Karpas-422 (cell line): ENCODE measurements at regions not wholly inside any gene's neighbourhood (a gene's known extent, or its start where the extent isn't known, plus 50 kb on each side); places are given as distances from the start of the nearest gene placed in this dataset.

Experiments used
- DNase-seq: peaks from one replicate; pipeline ENCODE4 v3.0.0-alpha.2; 2015
- H2AFZ ChIP-seq: fragments of 200-600 bp; sonication (generic); 2 replicates; pipeline ENCODE4 v1.6.1; 2014; ENCODE audit warnings: antibody characterized with exemption, low read length, mixed read lengths
- H3K27ac ChIP-seq: fragments of 200-600 bp; sonication (generic); 2 replicates; pipeline ENCODE4 v1.5.1; 2014; ENCODE audit warnings: mild to moderate bottlenecking, low read length, moderate library complexity
- H3K27me3 ChIP-seq: fragments of 200-600 bp; sonication (generic); 2 replicates; pipeline ENCODE4 v1.6.1; 2014; ENCODE audit warnings: low read length, mixed read lengths
- H3K36me3 ChIP-seq: fragments of 200-600 bp; sonication (generic); 2 replicates; pipeline ENCODE4 v1.6.1; 2014; ENCODE audit warnings: low read length, mixed read lengths; ENCODE audit not compliant: insufficient read depth
- H3K4me1 ChIP-seq: fragments of 200-600 bp; sonication (generic); 2 replicates; pipeline ENCODE4 v1.6.1; 2014; ENCODE audit warnings: mild to moderate bottlenecking, low read length, mixed read lengths
- H3K4me2 ChIP-seq: fragments of 200-600 bp; sonication (generic); 2 replicates; pipeline ENCODE4 v1.6.1; 2014; ENCODE audit warnings: low read length, low read depth, mild to moderate bottlenecking; ENCODE audit not compliant: poor library complexity, severe bottlenecking
- H3K4me3 ChIP-seq: fragments of 200-600 bp; sonication (generic); 2 replicates; pipeline ENCODE4 v1.5.1; 2014; ENCODE audit warnings: mild to moderate bottlenecking, antibody characterized with exemption, low read length, mixed read lengths
- H3K79me2 ChIP-seq: fragments of 200-600 bp; sonication (generic); 2 replicates; pipeline ENCODE4 v1.6.1; 2014; ENCODE audit warnings: mild to moderate bottlenecking, low read length, mixed read lengths
- H3K9ac ChIP-seq: fragments of 200-600 bp; sonication (generic); 2 replicates; pipeline ENCODE4 v1.6.0; 2014; ENCODE audit warnings: low read length
- H3K9me2 ChIP-seq: fragments of 200-600 bp; sonication (generic), shearing (Covaris generic); replicated peaks from 2 replicates; pipeline ENCODE4 v1.6.0; 2014; ENCODE audit warnings: mild to moderate bottlenecking, low read length, moderate library complexity; ENCODE audit not compliant: insufficient read depth
- H3K9me3 ChIP-seq: fragments of 300-700, 200-600 bp; sonication (generic); 2 replicates; pipeline ENCODE4 v1.6.1; 2014; ENCODE audit warnings: low read length, mixed read lengths
- H4K20me1 ChIP-seq: fragments of 200-600 bp; sonication (generic); 2 replicates; pipeline ENCODE4 v1.6.1; 2014; ENCODE audit warnings: mild to moderate bottlenecking, antibody characterized with exemption, low read length, low read depth; ENCODE audit not compliant: insufficient read depth

- Histone ChIP-seq H3K4me1 (no peaks in the 10 kb centered on the region), H2AFZ (no peak overlapping the region), H3K27me3 (no peaks in the 10 kb centered on the region), H3K9me3 (no peaks in the 10 kb centered on the region), H3K79me2 (no peaks in the 10 kb centered on the region), H3K36me3 (no peaks in the 10 kb centered on the region), H4K20me1 (no peaks in the 10 kb centered on the region), H3K9ac (no peak overlapping the region), H3K4me2 (no peak overlapping the region), H3K4me3 (no peak overlapping the region), H3K27ac (no peak overlapping the region), H3K9me2 (no peaks in the 10 kb centered on the region)
- DNase-seq = no peak
Measured at GRCh38 chr6:21855811-21856455, 262.4 kb downstream of the SOX4 start.

- Histone ChIP-seq H3K4me3 (no peak overlapping the region), H3K4me2 (no peak overlapping the region), H3K27me3 (no peaks in the 10 kb centered on the region), H3K79me2 (no peaks in the 10 kb centered on the region), H3K36me3 (no peaks in the 10 kb centered on the region), H3K27ac (no peak overlapping the region), H3K9ac (no peak overlapping the region), H2AFZ (no peak overlapping the region), H4K20me1 (no peaks in the 10 kb centered on the region), H3K9me3 (no peaks in the 10 kb centered on the region), H3K4me1 (no peaks in the 10 kb centered on the region), H3K9me2 (no peaks in the 10 kb centered on the region)
- DNase-seq = no peak
Measured at GRCh38 chr6:21856456-21856825, 262.9 kb downstream of the SOX4 start.

GRCh38 chr6:21856844-21857243, 263.3 kb downstream of the SOX4 start:
- Histone ChIP-seq H3K4me1 (no peaks in the 10 kb centered on the region), H3K4me2 (no peak overlapping the region), H3K4me3 (no peak overlapping the region), H4K20me1 (no peaks in the 10 kb centered on the region), H3K27ac (no peak overlapping the region), H3K9me2 (no peaks in the 10 kb centered on the region), H3K79me2 (no peaks in the 10 kb centered on the region), H3K9ac (no peak overlapping the region), H3K27me3 (no peaks in the 10 kb centered on the region), H3K9me3 (no peaks in the 10 kb centered on the region), H2AFZ (no peak overlapping the region), H3K36me3 (no peaks in the 10 kb centered on the region)
- no peak for DNase-seq

GRCh38 chr6:21858076-21858475, 264.5 kb downstream of the SOX4 start:
- Histone ChIP-seq H3K79me2 (no peaks in the 10 kb centered on the region), H3K9ac (no peak overlapping the region), H3K27me3 (no peaks in the 10 kb centered on the region), H3K4me3 (no peak overlapping the region), H3K36me3 (no peaks in the 10 kb centered on the region), H3K9me3 (no peaks in the 10 kb centered on the region), H3K4me1 (no peaks in the 10 kb centered on the region), H3K4me2 (no peak overlapping the region), H3K9me2 (no peaks in the 10 kb centered on the region), H3K27ac (no peak overlapping the region), H2AFZ (no peak overlapping the region), H4K20me1 (no peaks in the 10 kb centered on the region)
- DNase-seq = no peak

- H3K9me3 ChIP-seq = no peaks in the 10 kb centered on the region
- no peaks in the 10 kb centered on the region for H3K27me3 ChIP-seq
- no peak overlapping the region for H3K27ac ChIP-seq
- H3K9me2 ChIP-seq = no peaks in the 10 kb centered on the region
- no peak overlapping the region for H3K4me2 ChIP-seq
- DNase-seq = no peak
- H3K79me2 ChIP-seq = no peaks in the 10 kb centered on the region
- no peaks in the 10 kb centered on the region for H3K4me1 ChIP-seq
- H2AFZ ChIP-seq = no peak overlapping the region
- no peak overlapping the region for H3K4me3 ChIP-seq
- no peaks in the 10 kb centered on the region for H4K20me1 ChIP-seq
- H3K9ac ChIP-seq = no peak overlapping the region
- no peaks in the 10 kb centered on the region for H3K36me3 ChIP-seq
Measured at GRCh38 chr6:21859193-21859735, 265.7 kb downstream of the SOX4 start.

- no peaks in the 10 kb centered on the region for H3K27me3 ChIP-seq
- H4K20me1 ChIP-seq = no peaks in the 10 kb centered on the region
- no peak for DNase-seq
- H3K36me3 ChIP-seq = no peaks in the 10 kb centered on the region
- no peak overlapping the region for H3K4me2 ChIP-seq
- no peaks in the 10 kb centered on the region for H3K9me3 ChIP-seq
- H3K4me1 ChIP-seq = no peaks in the 10 kb centered on the region
- H3K4me3 ChIP-seq = no peak overlapping the region
- H3K9ac ChIP-seq = no peak overlapping the region
- H2AFZ ChIP-seq = no peak overlapping the region
- H3K79me2 ChIP-seq = no peaks in the 10 kb centered on the region
- H3K9me2 ChIP-seq = no peaks in the 10 kb centered on the region
- no peak overlapping the region for H3K27ac ChIP-seq
Measured at GRCh38 chr6:21861942-21862341, 268.4 kb downstream of the SOX4 start.

- no peak for DNase-seq
- H3K79me2 ChIP-seq = no peaks in the 10 kb centered on the region
- no peaks in the 10 kb centered on the region for H3K9me2 ChIP-seq
- H3K4me1 ChIP-seq = peaks cover 2% of the 10 kb centered on the region
- H2AFZ ChIP-seq = no peak overlapping the region
- no peaks in the 10 kb centered on the region for H3K9me3 ChIP-seq
- H3K27ac ChIP-seq = no peak overlapping the region
- H3K4me2 ChIP-seq = no peak overlapping the region
- H3K9ac ChIP-seq = no peak overlapping the region
- H4K20me1 ChIP-seq = no peaks in the 10 kb centered on the region
- H3K4me3 ChIP-seq = no peak overlapping the region
- no peaks in the 10 kb centered on the region for H3K27me3 ChIP-seq
- no peaks in the 10 kb centered on the region for H3K36me3 ChIP-seq
Measured at GRCh38 chr6:21864206-21864605, 270.7 kb downstream of the SOX4 start.

GRCh38 chr6:21868226-21868625, 274.7 kb downstream of the SOX4 start:
- H3K27me3 ChIP-seq = no peaks in the 10 kb centered on the region
- no peaks in the 10 kb centered on the region for H4K20me1 ChIP-seq
- H3K9me2 ChIP-seq = no peaks in the 10 kb centered on the region
- no peak overlapping the region for H3K9ac ChIP-seq
- no peak overlapping the region for H2AFZ ChIP-seq
- H3K4me1 ChIP-seq = peaks cover 20% of the 10 kb centered on the region
- no peaks in the 10 kb centered on the region for H3K9me3 ChIP-seq
- H3K4me3 ChIP-seq = no peak overlapping the region
- H3K27ac ChIP-seq = no peak overlapping the region
- no peaks in the 10 kb centered on the region for H3K36me3 ChIP-seq
- no peaks in the 10 kb centered on the region for H3K79me2 ChIP-seq
- no peak for DNase-seq
- no peak overlapping the region for H3K4me2 ChIP-seq
